PC-9 (cell line): ENCODE measurements at regions not wholly inside any gene's neighbourhood (a gene's known extent, or its start where the extent isn't known, plus 50 kb on each side); places are given as distances from the start of the nearest gene placed in this dataset.
"Not testable (repeated sequence)": the region's sequence is repeated elsewhere in the genome, so short reads cannot be mapped to it uniquely, and the experiment has no call there.

ENCODE experiments used
- BruUV-seq: library from RNA; stranded (reverse); fragments of 400-500 nt; replicated peaks from 2 replicates; lab custom pipeline; 2021; lab: Mats Ljungman, UMichigan
- CTCF ChIA-PET: fragments of 300-600 bp; sonication (Branson Sonifier 250); formaldehyde crosslinking; loops from one replicate; lab custom pipeline; 2022; ENCODE audit warnings: antibody characterized with exemption; lab: Charles Lee
- POLR2A ChIA-PET: fragments of 300-600 bp; sonication (Branson Sonifier 250); formaldehyde crosslinking; loops from one replicate; lab custom pipeline; 2022; ENCODE audit warnings: antibody characterized with exemption; ENCODE audit not compliant: unreplicated experiment; lab: Charles Lee
- DNase-seq, 2 experiments: peaks; one replicate each; pipeline versions ENCODE4 v3.0.0 to v3.0.0-alpha.2; 2015 to 2022; ENCODE audit warnings: mixed read lengths in 1 of 2
- H2AFZ ChIP-seq: fragments of 200-600 bp; sonication (generic); 2 replicates; pipeline ENCODE4 v1.8.1; 2017; ENCODE audit warnings: antibody characterized with exemption
- H3F3A ChIP-seq: fragments of 200-600 bp; sonication (generic); 2 replicates; pipeline ENCODE4 v1.8.1; 2017; ENCODE audit warnings: antibody characterized with exemption, mild to moderate bottlenecking, low read depth; ENCODE audit not compliant: insufficient read depth
- H3K27ac ChIP-seq: fragments of 200-600 bp; sonication (generic); 2 replicates; pipeline ENCODE4 v1.6.1; 2016; ENCODE audit warnings: mixed run types
- H3K27me3 ChIP-seq: fragments of 200-600 bp; sonication (generic); 2 replicates; pipeline ENCODE4 v1.6.1; 2016; ENCODE audit warnings: low read depth, mixed run types; ENCODE audit not compliant: insufficient read depth
- H3K36me3 ChIP-seq: fragments of 200-600 bp; sonication (generic); 2 replicates; pipeline ENCODE4 v1.6.1; 2016; ENCODE audit warnings: low read depth, mixed run types
- H3K4me1 ChIP-seq: fragments of 200-600 bp; sonication (generic); replicated peaks from 2 replicates; pipeline ENCODE4 v1.6.1; 2016; ENCODE audit warnings: mixed run types; ENCODE audit not compliant: insufficient read depth
- H3K4me2 ChIP-seq: fragments of 200-600 bp; sonication (generic); 2 replicates; pipeline ENCODE4 v1.6.1; 2017; ENCODE audit warnings: mixed run types
- H3K4me3 ChIP-seq: fragments of 200-600 bp; sonication (generic); 2 replicates; pipeline ENCODE4 v1.6.1; 2016; ENCODE audit warnings: mixed run types
- H3K79me2 ChIP-seq: fragments of 200-600 bp; sonication (generic); 2 replicates; pipeline ENCODE4 v1.6.1; 2017; ENCODE audit warnings: low read depth, mixed run types
- H3K9me2 ChIP-seq: fragments of 200-600 bp; sonication (generic); 2 replicates; pipeline ENCODE4 v1.8.1; 2017; ENCODE audit warnings: mild to moderate bottlenecking; ENCODE audit not compliant: insufficient read depth
- H3K9me3 ChIP-seq: fragments of 200-600 bp; sonication (generic); 2 replicates; pipeline ENCODE4 v1.8.1; 2016; ENCODE audit warnings: low read depth; ENCODE audit not compliant: insufficient read depth
- H4K20me1 ChIP-seq: fragments of 200-600 bp; sonication (generic); 2 replicates; pipeline ENCODE4 v1.8.1; 2017; ENCODE audit not compliant: insufficient read depth
- EZH2 ChIP-seq: fragments of 200-600 bp; sonication (generic); IDR thresholded peaks from 2 replicates; pipeline ENCODE4 v1.8.0; 2017; ENCODE audit warnings: antibody characterized with exemption, low read depth
- intact Hi-C: fragments of 100-400 bp; cut with micrococcal nuclease; formaldehyde crosslinking; loops from one replicate; pipeline ENCODE4 v1.10.0; 2022; ENCODE audit not compliant: unreplicated experiment
- TF ChIP-seq, protein P1 (sequence below): fragments of 200-600 bp; sonication (generic); conservative IDR thresholded peaks from 2 replicates; pipeline ENCODE4 v1.6.1; 2017; ENCODE audit warnings: mixed run types, antibody characterized with exemption, mild to moderate bottlenecking, moderate library complexity

DNA sequence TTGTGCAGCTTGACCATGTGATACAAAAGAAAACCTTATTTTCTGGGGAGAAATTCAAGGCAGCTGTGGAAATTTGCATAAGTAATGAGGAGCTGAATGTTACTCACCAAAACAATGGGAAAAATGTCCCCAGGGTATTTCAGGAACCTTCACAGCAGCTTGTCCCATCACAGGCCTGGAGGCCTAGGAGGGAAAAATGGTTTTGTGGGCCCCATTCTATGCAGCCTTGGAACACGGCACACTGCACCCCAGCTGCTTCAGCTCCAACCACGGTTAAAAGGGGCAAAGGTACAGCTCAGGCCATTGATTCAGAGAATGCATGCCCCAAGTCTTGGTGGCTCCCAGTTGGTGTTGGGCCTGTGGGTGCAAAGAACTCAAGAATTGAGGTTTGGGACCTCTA lies 216.1 kb downstream of the MAGEE1 start:
- no peak for DNase-seq
- POLR2A ChIA-PET: no interaction called here

DNA sequence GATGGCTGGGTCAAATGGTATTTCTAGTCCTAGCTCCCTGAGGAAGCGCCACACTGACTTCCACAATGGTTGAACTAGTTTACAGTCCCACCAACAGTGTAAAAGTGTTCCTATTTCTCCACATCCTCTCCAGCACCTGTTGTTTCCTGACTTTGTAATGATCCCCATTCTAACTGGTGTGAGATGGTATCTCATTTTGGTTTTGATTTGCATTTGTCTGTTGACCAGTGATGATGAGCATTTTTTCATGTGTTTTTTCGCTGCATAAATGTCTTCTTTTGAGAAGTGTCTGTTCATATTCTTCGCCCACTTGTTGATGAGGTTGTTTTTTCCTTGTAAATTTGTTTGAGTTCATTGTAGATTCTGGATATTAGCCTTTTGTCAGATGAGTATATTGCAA lies 223.9 kb downstream of the MAGEE1 start:
- H3K79me2 ChIP-seq, H3K27ac ChIP-seq, H3K36me3 ChIP-seq, DNase-seq, H4K20me1 ChIP-seq, H3K9me2 ChIP-seq, H3K4me3 ChIP-seq, POLR2A ChIA-PET, H3K4me1 ChIP-seq, H3F3A ChIP-seq, CTCF ChIA-PET, intact Hi-C loops, H3K27me3 ChIP-seq, H3K9me3 ChIP-seq, BruUV-seq, H3K4me2 ChIP-seq, H2AFZ ChIP-seq: not testable (repeated sequence)

More for the DNA sequence above, 216.1 kb downstream of the MAGEE1 start:
- Histone ChIP-seq H3K36me3 (no peaks in the 10 kb centered on the region), H3K27me3 (no peaks in the 10 kb centered on the region), H4K20me1 (no peaks in the 10 kb centered on the region), H3K27ac (no peak overlapping the region), H3K9me2 (no peaks in the 10 kb centered on the region), H2AFZ (no peak overlapping the region), H3K4me2 (no peak overlapping the region), H3K9me3 (no peaks in the 10 kb centered on the region), H3F3A (no peaks in the 10 kb centered on the region), H3K79me2 (no peaks in the 10 kb centered on the region), H3K4me3 (no peak overlapping the region), H3K4me1 (no peaks in the 10 kb centered on the region)
- no peak for TF ChIP-seq EZH2
- TF ChIP-seq, protein P1, sequence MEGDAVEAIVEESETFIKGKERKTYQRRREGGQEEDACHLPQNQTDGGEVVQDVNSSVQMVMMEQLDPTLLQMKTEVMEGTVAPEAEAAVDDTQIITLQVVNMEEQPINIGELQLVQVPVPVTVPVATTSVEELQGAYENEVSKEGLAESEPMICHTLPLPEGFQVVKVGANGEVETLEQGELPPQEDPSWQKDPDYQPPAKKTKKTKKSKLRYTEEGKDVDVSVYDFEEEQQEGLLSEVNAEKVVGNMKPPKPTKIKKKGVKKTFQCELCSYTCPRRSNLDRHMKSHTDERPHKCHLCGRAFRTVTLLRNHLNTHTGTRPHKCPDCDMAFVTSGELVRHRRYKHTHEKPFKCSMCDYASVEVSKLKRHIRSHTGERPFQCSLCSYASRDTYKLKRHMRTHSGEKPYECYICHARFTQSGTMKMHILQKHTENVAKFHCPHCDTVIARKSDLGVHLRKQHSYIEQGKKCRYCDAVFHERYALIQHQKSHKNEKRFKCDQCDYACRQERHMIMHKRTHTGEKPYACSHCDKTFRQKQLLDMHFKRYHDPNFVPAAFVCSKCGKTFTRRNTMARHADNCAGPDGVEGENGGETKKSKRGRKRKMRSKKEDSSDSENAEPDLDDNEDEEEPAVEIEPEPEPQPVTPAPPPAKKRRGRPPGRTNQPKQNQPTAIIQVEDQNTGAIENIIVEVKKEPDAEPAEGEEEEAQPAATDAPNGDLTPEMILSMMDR: no peak
- CTCF ChIA-PET: no interaction called here
- intact Hi-C loops: no loop called here
- no TSS peak for BruUV-seq

- TF ChIP-seq, protein P1: no peak
- no peak for TF ChIP-seq EZH2
- Histone ChIP-seq H3K4me3 (no peak overlapping the region), H2AFZ (no peak overlapping the region), H3F3A (no peaks in the 10 kb centered on the region), H3K9me3 (no peaks in the 10 kb centered on the region), H3K27ac (no peak overlapping the region), H4K20me1 (no peaks in the 10 kb centered on the region), H3K4me2 (no peak overlapping the region), H3K27me3 (no peaks in the 10 kb centered on the region), H3K9me2 (no peaks in the 10 kb centered on the region), H3K79me2 (no peaks in the 10 kb centered on the region), H3K36me3 (no peaks in the 10 kb centered on the region), H3K4me1 (no peaks in the 10 kb centered on the region)
- intact Hi-C loops: no loop called here
- no TSS peak for BruUV-seq
- CTCF ChIA-PET: no interaction called here
- POLR2A ChIA-PET: no interaction called here
- DNase-seq: no peak
These were observed 230.0 kb downstream of the MAGEE1 start for GRCh38 chrX:76657499-76657898.
